Keratinocyte (primary cell): ENCODE measurements at regions not wholly inside any gene's neighbourhood (a gene's known extent, or its start where the extent isn't known, plus 50 kb on each side); places are given as distances from the start of the nearest gene placed in this dataset.

Source experiments
- DNase-seq: peaks from one replicate; pipeline ENCODE4 v3.0.0-alpha.2; 2011; ENCODE audit warnings: low read depth, missing footprints, low spot score
- FAIRE-seq: peaks from 2 replicates; lab custom pipeline; 2011; peaks lifted over from hg19 to GRCh38; lab: Jason Lieb, UNC
- H2AFZ ChIP-seq: 2 replicates; pipeline ENCODE4 v1.6.0; 2012; ENCODE audit warnings: low read length, control low read depth, inconsistent platforms; ENCODE audit not compliant: control insufficient read depth
- H3K27ac ChIP-seq: 2 replicates; pipeline ENCODE4 v1.5.1; 2011; ENCODE audit warnings: low read length; ENCODE audit not compliant: control insufficient read depth, insufficient read depth
- H3K27me3 ChIP-seq: 3 replicates; pipeline ENCODE4 v1.6.0; 2011; ENCODE audit warnings: low read length; ENCODE audit not compliant: control insufficient read depth, insufficient read depth; ENCODE audit errors: extremely low read depth
- H3K36me3 ChIP-seq, 2 experiments: 2 replicates in 1 of 2; 3 replicates in 1 of 2; pipeline ENCODE4 v1.5.1; 2011; ENCODE audit warnings: low read length in 2 of 2, mild to moderate bottlenecking in 1 of 2; ENCODE audit not compliant: control insufficient read depth in 2 of 2, insufficient read depth in 2 of 2; ENCODE audit errors: extremely low read depth in 1 of 2
- H3K4me1 ChIP-seq: 3 replicates; pipeline ENCODE4 v1.5.1; 2011; ENCODE audit warnings: low read length; ENCODE audit not compliant: control insufficient read depth, insufficient read depth; ENCODE audit errors: extremely low read depth
- H3K4me2 ChIP-seq: 3 replicates; pipeline ENCODE4 v1.6.0; 2011; ENCODE audit warnings: low read depth, low read length; ENCODE audit not compliant: control insufficient read depth, insufficient read depth; ENCODE audit errors: extremely low read depth
- H3K4me3 ChIP-seq, 3 experiments: fragments of 200-600 bp in 1 of 3; sonication (generic) in 1 of 3; 2 replicates in 2 of 3; 3 replicates in 1 of 3; pipeline ENCODE4 v1.5.1; 2011 to 2016; ENCODE audit warnings: low read length in 3 of 3, mild to moderate bottlenecking in 3 of 3, control low read depth in 2 of 3, inconsistent platforms in 1 of 3, low read depth in 1 of 3, mixed read lengths in 1 of 3, mixed run types in 1 of 3, moderate library complexity in 1 of 3; ENCODE audit not compliant: control insufficient read depth in 2 of 3, insufficient read depth in 2 of 3; ENCODE audit errors: extremely low read depth in 1 of 3
- H3K79me2 ChIP-seq: 2 replicates; pipeline ENCODE4 v1.6.0; 2012; ENCODE audit warnings: low read length; ENCODE audit not compliant: control insufficient read depth, insufficient read depth
- H3K9ac ChIP-seq: 3 replicates; pipeline ENCODE4 v1.6.0; 2011; ENCODE audit warnings: low read length; ENCODE audit not compliant: control insufficient read depth, insufficient read depth; ENCODE audit errors: extremely low read depth
- H3K9me1 ChIP-seq: 3 replicates; pipeline ENCODE4 v1.6.0; 2011; ENCODE audit warnings: low read length; ENCODE audit not compliant: control insufficient read depth, insufficient read depth; ENCODE audit errors: extremely low read depth
- H3K9me3 ChIP-seq: 2 replicates; pipeline ENCODE4 v1.5.1; 2012; ENCODE audit warnings: low read depth, low read length; ENCODE audit not compliant: control insufficient read depth
- H4K20me1 ChIP-seq: 3 replicates; pipeline ENCODE4 v1.6.0; 2011; ENCODE audit warnings: low read length; ENCODE audit not compliant: control insufficient read depth, insufficient read depth; ENCODE audit errors: extremely low read depth
- CTCF ChIP-seq, 3 experiments: IDR thresholded peaks in 1 of 3; conservative IDR thresholded peaks in 1 of 3; optimal IDR thresholded peaks in 1 of 3; 2 replicates in 2 of 3; 3 replicates in 1 of 3; pipeline versions ENCODE3 to v1.5.1; 2011; ENCODE audit warnings: low read length in 3 of 3, mild to moderate bottlenecking in 3 of 3, moderate library complexity in 2 of 3, control low read depth in 1 of 3, inconsistent platforms in 1 of 3; ENCODE audit not compliant: insufficient read depth in 2 of 3; ENCODE audit errors: extremely low read depth in 1 of 3
- EZH2 ChIP-seq: IDR thresholded peaks from one replicate; pipeline ENCODE4 v1.6.1; 2012; ENCODE audit warnings: inconsistent platforms, mild to moderate bottlenecking, low read length, moderate library complexity
- dilution Hi-C: fragments of 300-500 bp; cut with MboI; formaldehyde crosslinking; loops from one replicate; pipeline ENCODE4 v1.7.0; 2020; ENCODE audit warnings: low sequenced_read_pairs; ENCODE audit not compliant: extremely low pct_ligation_motif_present

DNA sequence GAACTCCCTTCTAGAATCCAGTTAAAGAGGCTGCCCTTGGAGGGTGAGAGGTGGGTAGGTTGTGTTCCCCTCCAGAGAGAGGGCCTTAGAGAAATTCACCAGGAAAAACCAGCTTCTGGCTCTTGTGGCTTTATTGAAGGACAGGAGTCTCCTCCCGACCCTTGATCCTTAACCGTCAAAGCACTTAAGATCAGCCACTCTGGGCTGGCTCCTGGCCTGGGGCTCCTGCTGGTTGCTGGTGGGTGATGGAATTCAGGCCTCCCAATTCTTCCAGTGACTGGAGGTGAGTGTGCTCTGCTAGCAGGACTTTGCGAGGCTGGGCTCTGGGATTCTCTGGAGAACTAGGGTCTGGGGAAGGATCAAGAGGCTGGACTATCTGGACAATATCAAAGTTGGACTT is 75.6 kb upstream of the LGSN start:
- Histone ChIP-seq H3K4me3 (no peak overlapping the region), H3K9me3 (no peaks in the 10 kb centered on the region), H3K4me1 (no peaks in the 10 kb centered on the region), H3K9me1 (no peaks in the 10 kb centered on the region), H2AFZ (no peak overlapping the region), H3K79me2 (no peaks in the 10 kb centered on the region), H4K20me1 (no peaks in the 10 kb centered on the region), H3K27me3 (no peaks in the 10 kb centered on the region), H3K9ac (no peak overlapping the region), H3K36me3 (no peaks in the 10 kb centered on the region), H3K4me2 (no peak overlapping the region), H3K27ac (no peak overlapping the region)
- DNase-seq (no peak), FAIRE-seq (no peak)
- no peak for TF ChIP-seq CTCF (optimal IDR thresholded peaks at IDR 0.05 in 1 of 3, IDR thresholded peaks at IDR 0.05 in 1 of 3, conservative IDR thresholded peaks at IDR 0.05 in 1 of 3; ENCODE audit: extremely low read depth in 1 of 3, insufficient read depth in 2 of 3, low read length in 3 of 3)
- TF ChIP-seq EZH2 = no peak
- dilution Hi-C loops = no loop called here

DNA sequence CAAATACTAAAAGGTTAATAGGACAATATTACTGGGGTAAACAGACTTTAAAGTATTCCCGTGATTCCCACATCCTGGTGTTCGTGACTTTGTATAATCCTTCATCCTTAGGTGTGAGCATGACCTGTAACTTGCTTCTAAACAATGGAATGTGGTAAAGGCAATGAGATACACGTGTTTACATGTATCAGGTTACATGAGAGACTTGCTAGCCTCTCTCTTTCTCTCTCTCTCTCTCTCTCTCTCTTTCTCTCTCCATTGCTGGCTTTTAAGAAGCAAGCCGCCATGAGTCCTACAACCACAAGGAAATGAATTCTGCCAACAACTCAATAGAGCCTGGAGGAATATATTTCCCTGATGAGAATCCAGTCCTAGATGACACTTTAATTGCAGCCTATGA is 83.9 kb upstream of the LGSN start:
- dilution Hi-C loops = no loop called here
- H3K36me3 ChIP-seq = no peaks in the 10 kb centered on the region
- H3K4me3 ChIP-seq = no peak overlapping the region
- no peak overlapping the region for H3K27ac ChIP-seq
- TF ChIP-seq CTCF (optimal IDR thresholded peaks at IDR 0.05 in 1 of 3, IDR thresholded peaks at IDR 0.05 in 1 of 3, conservative IDR thresholded peaks at IDR 0.05 in 1 of 3; ENCODE audit: extremely low read depth in 1 of 3, insufficient read depth in 2 of 3, low read length in 3 of 3) = no peak
- no peak for TF ChIP-seq EZH2
- DNase-seq = no peak
- no peak overlapping the region for H3K9ac ChIP-seq
- H3K27me3 ChIP-seq = no peaks in the 10 kb centered on the region
- no peak for FAIRE-seq
- H3K4me2 ChIP-seq = no peak overlapping the region
- H3K9me3 ChIP-seq = no peaks in the 10 kb centered on the region
- H3K9me1 ChIP-seq = no peaks in the 10 kb centered on the region
- H4K20me1 ChIP-seq = no peaks in the 10 kb centered on the region
- no peaks in the 10 kb centered on the region for H3K79me2 ChIP-seq
- no peaks in the 10 kb centered on the region for H3K4me1 ChIP-seq
- H2AFZ ChIP-seq = no peak overlapping the region
